GM23338 (cell line): ENCODE measurements at regions not wholly inside any gene's neighbourhood (a gene's known extent, or its start where the extent isn't known, plus 50 kb on each side); places are given as distances from the start of the nearest gene placed in this dataset.
"Not testable (repeated sequence)": the region's sequence is repeated elsewhere in the genome, so short reads cannot be mapped to it uniquely, and the experiment has no call there.

Experiments used
- CREB1 ChIP-seq: fragments of 250-450 bp; sonication (Bioruptor Pico); IDR thresholded peaks from 2 replicates; pipeline ENCODE4 v1.5.0; 2020; ENCODE audit warnings: low read depth, mild to moderate bottlenecking, moderate library complexity
- EZH2 ChIP-seq: fragments of 200-600 bp; sonication (generic); IDR thresholded peaks from one replicate; pipeline ENCODE4 v1.8.0; 2017; ENCODE audit warnings: antibody characterized with exemption, mild to moderate bottlenecking, low read depth; ENCODE audit not compliant: unreplicated experiment
- EZH2phosphoT487 ChIP-seq: fragments of 200-600 bp; sonication (generic); IDR thresholded peaks from one replicate; pipeline ENCODE4 v1.8.1; 2018; ENCODE audit warnings: antibody characterized with exemption; ENCODE audit not compliant: unreplicated experiment
- JUNB ChIP-seq: IDR thresholded peaks from one replicate; pipeline ENCODE4 v1.6.1; 2016; ENCODE audit warnings: antibody characterized with exemption; ENCODE audit not compliant: unreplicated experiment
- NANOG ChIP-seq: IDR thresholded peaks from 2 replicates; pipeline ENCODE4 v1.6.1; 2016; ENCODE audit warnings: antibody characterized with exemption, borderline replicate concordance
- POLR2AphosphoS5 ChIP-seq: IDR thresholded peaks from 2 replicates; pipeline ENCODE4 v1.6.1; 2016; ENCODE audit warnings: antibody characterized with exemption, low read depth
- STAT1 ChIP-seq: IDR thresholded peaks from one replicate; pipeline ENCODE4 v1.6.1; 2016; ENCODE audit warnings: antibody characterized with exemption; ENCODE audit not compliant: unreplicated experiment
- ZNF114 ChIP-seq: fragments of 250-450 bp; sonication (Bioruptor Pico); IDR thresholded peaks from 2 replicates; pipeline ENCODE4 v1.5.0; 2020; ENCODE audit warnings: mild to moderate bottlenecking, moderate library complexity
- TF ChIP-seq, protein P1 (sequence below), 2 experiments: fragments of 200-600 bp in 1 of 2; sonication (generic) in 1 of 2; conservative IDR thresholded peaks; 2 replicates each; pipeline versions ENCODE4 v1.5.1 to v1.6.1; 2016 to 2017; ENCODE audit warnings: antibody characterized with exemption in 2 of 2, low read depth in 2 of 2, mild to moderate bottlenecking in 2 of 2, moderate library complexity in 1 of 2
- TF ChIP-seq, protein P2 (sequence below): IDR thresholded peaks from one replicate; pipeline ENCODE4 v1.6.1; 2018; ENCODE audit warnings: antibody characterized with exemption; ENCODE audit not compliant: unreplicated experiment

DNA sequence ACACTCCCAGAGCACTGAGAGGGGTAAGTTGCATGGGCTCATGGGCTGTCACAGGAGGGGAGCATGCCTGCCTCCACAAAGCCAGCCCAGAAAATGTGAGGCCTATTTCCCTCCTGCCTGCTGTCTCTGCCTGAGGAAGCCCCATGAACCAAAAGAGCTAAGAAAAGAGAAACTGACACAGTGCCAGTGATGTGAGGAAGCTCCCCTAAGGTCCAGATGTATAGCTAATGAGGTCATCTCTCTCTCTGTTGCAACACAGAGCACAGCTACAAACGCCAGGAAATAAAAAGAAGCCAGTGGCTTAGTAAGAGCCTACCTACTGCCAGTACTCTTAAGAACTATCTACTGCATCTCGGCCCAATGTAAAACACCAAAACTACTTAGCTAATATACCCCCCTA, 653.5 kb downstream of the NAP1L3 start:
- TF ChIP-seq, protein P1, sequence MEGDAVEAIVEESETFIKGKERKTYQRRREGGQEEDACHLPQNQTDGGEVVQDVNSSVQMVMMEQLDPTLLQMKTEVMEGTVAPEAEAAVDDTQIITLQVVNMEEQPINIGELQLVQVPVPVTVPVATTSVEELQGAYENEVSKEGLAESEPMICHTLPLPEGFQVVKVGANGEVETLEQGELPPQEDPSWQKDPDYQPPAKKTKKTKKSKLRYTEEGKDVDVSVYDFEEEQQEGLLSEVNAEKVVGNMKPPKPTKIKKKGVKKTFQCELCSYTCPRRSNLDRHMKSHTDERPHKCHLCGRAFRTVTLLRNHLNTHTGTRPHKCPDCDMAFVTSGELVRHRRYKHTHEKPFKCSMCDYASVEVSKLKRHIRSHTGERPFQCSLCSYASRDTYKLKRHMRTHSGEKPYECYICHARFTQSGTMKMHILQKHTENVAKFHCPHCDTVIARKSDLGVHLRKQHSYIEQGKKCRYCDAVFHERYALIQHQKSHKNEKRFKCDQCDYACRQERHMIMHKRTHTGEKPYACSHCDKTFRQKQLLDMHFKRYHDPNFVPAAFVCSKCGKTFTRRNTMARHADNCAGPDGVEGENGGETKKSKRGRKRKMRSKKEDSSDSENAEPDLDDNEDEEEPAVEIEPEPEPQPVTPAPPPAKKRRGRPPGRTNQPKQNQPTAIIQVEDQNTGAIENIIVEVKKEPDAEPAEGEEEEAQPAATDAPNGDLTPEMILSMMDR (conservative IDR thresholded peaks at IDR 0.05; ENCODE audit: low read depth in 2 of 2): not testable (repeated sequence)
- not testable (repeated sequence) for TF ChIP-seq STAT1; POLR2AphosphoS5; EZH2; NANOG; JUNB; EZH2phosphoT487; CREB1 (CRISPR knock-in tag); ZNF114 (CRISPR knock-in tag)
- TF ChIP-seq, protein P2, sequence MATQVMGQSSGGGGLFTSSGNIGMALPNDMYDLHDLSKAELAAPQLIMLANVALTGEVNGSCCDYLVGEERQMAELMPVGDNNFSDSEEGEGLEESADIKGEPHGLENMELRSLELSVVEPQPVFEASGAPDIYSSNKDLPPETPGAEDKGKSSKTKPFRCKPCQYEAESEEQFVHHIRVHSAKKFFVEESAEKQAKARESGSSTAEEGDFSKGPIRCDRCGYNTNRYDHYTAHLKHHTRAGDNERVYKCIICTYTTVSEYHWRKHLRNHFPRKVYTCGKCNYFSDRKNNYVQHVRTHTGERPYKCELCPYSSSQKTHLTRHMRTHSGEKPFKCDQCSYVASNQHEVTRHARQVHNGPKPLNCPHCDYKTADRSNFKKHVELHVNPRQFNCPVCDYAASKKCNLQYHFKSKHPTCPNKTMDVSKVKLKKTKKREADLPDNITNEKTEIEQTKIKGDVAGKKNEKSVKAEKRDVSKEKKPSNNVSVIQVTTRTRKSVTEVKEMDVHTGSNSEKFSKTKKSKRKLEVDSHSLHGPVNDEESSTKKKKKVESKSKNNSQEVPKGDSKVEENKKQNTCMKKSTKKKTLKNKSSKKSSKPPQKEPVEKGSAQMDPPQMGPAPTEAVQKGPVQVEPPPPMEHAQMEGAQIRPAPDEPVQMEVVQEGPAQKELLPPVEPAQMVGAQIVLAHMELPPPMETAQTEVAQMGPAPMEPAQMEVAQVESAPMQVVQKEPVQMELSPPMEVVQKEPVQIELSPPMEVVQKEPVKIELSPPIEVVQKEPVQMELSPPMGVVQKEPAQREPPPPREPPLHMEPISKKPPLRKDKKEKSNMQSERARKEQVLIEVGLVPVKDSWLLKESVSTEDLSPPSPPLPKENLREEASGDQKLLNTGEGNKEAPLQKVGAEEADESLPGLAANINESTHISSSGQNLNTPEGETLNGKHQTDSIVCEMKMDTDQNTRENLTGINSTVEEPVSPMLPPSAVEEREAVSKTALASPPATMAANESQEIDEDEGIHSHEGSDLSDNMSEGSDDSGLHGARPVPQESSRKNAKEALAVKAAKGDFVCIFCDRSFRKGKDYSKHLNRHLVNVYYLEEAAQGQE: not testable (repeated sequence)
